ENCODE measurements at regions not wholly inside any gene's neighbourhood (a gene's known extent, or its start where the extent isn't known, plus 50 kb on each side); places are given as distances from the start of the nearest gene placed in this dataset.
A peak's percentile ranks its signal among the peaks of the same experiment; 100 is the strongest.

- DNase-seq (ENCODE audit: low read depth in 2 of 2) = no peak
Measured at GRCh38 chr21:16742131-16742641, 770.7 kb upstream of the CXADR start.

GRCh38 chr21:16742741-16743140, 770.1 kb upstream of the CXADR start:
- DNase-seq (ENCODE audit: low read depth in 2 of 2) = no peak

GRCh38 chr21:16743317-16743716, 769.5 kb upstream of the CXADR start:
- DNase-seq (ENCODE audit: low read depth in 2 of 2) = no peak

DNA sequence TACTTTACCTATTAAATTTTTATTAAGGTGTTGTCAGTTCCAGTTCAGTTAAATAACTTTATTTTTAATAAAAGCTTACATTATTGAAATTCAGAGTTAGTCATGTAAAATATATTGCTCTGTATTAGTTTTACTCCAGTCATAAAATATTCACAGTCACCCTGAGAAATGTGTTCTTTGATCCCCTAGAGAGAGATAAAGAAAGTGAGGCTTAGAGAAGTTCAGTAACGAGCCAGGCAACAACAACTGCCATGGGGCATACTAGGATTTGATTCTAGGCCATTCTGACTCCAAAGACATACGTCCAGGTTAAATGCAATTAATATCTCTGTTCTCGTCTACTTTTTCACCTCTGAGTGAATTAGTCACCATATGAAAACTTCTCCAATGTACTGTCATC, 761.9 kb upstream of the CXADR start:
- DNase-seq (ENCODE audit: low read depth in 2 of 2) = no peak

GRCh38 chr21:16751695-16752474, 761.0 kb upstream of the CXADR start:
- no peak for DNase-seq (ENCODE audit: low read depth in 2 of 2)

GRCh38 chr21:16752475-16752857, 760.4 kb upstream of the CXADR start:
- no peak for DNase-seq (ENCODE audit: low read depth in 2 of 2)

DNA sequence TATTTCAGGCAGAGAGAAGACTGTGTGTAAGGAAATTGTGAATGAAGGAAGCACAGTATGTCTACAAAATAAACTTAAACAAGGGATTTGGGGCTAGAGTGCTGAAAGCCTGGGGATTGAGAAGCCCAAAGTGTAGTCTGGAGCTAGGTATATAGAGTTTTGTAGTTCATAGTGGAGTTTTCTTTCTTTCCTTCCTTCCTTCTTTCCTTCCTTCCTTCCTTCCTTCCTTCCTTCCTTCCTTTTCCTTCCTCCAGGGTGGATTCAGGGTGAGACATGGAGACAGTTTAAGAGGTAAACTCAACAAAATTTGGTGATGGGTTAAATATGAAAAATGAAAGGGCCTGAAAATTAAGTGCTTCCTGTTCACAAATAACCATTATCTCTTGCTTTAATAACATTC, 757.8 kb upstream of the CXADR start:
- no peak for DNase-seq (ENCODE audit: low read depth in 2 of 2)

DNA sequence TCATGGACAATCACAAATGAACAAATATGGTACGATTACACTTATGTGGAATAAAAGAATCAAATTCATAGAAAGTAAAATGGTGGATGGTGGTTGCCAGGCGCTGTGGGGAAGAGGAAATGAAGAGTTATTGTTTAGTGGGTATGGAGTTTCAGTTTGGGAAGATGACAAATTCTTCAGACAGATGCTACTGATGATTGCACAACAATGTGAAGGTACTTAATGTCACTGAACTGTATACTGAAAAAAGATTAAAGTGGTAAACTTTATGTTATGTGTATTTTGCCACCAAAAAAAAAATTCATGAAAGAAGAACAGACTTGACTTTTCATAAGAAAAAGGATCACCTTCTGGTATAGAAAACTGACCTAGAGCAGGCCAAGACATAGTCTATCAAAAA, 745.6 kb upstream of the CXADR start:
- DNase-seq (ENCODE audit: low read depth in 2 of 2) = no peak

GRCh38 chr21:16768096-16768495, 744.7 kb upstream of the CXADR start:
- DNase-seq (ENCODE audit: low read depth in 2 of 2) = no peak

DNA sequence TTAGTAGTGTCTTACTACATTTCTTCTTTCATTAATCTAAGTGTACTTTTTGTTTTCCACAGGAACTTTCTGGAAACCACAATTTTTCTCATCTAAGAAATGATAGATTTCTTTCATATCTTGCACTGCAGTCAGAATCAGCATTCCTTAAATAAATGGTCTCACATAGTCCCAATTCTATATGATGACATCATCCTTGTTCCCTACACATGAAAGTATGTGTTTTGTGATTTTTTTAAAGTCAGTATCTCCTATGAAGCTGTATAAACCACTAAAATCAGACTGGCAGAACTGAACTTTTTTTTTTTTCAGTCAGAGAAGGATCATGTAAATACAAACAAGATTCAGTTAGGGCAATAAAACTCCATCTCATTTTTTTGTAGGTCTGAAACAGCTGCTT, 742.6 kb upstream of the CXADR start:
- DNase-seq (ENCODE audit: low read depth in 2 of 2) = peak in 1 of 2 experiments; percentile 3

GRCh38 chr21:16773206-16773605, 739.6 kb upstream of the CXADR start:
- peak; percentile 28 to 30 for DNase-seq (ENCODE audit: low read depth in 2 of 2)

GRCh38 chr21:16775076-16775475, 737.8 kb upstream of the CXADR start:
- no peak for DNase-seq (ENCODE audit: low read depth in 2 of 2)

GRCh38 chr21:16777041-16777720, 735.7 kb upstream of the CXADR start:
- no peak for DNase-seq (ENCODE audit: low read depth in 2 of 2)

- no peak for DNase-seq (ENCODE audit: low read depth in 2 of 2)
Measured at GRCh38 chr21:16788584-16788983, 724.3 kb upstream of the CXADR start.

DNA sequence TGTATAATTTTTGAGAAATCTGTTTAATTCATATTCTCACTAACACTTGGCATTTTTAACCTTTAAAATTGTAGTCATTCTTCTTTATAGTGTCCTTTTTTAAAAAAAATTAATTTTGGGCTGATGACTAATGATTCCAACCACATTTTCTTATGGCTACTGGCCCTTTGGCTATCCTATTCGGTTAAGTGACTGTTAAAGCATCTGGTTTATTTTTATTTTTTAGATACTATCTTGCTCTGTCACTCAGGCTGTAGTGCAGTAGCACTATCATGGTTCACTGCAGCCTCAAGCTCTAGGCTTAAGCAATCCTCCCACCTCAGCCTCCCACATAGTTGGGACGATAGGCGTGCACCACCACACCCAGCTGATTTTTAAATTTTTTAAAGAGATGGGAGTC, 723.2 kb upstream of the CXADR start:
- DNase-seq (ENCODE audit: low read depth in 2 of 2) = no peak

DNA sequence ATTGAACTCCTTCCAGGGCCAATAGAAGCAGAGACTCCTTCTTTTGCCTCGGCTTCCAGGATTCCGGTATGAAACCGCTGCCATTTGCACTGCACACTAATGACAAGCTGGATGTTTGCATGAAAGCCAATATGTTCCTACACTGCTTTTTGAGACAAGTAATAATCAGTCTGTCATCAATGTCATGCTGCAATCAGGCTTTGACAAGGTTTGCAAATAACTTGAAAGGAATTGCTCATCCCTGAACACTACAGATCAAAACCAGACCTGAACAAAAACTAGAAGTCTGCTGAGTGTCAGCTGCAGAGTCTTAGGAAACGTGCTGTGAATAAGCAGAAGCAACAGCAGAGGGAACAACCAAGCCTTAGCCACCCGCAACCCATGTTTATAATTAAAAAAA, 720.7 kb upstream of the CXADR start:
- DNase-seq (ENCODE audit: low read depth in 2 of 2) = no peak

- peak; percentile 29 to 37 for DNase-seq (ENCODE audit: low read depth in 2 of 2)
Measured at GRCh38 chr21:16794950-16795349, 717.9 kb upstream of the CXADR start.

DNA sequence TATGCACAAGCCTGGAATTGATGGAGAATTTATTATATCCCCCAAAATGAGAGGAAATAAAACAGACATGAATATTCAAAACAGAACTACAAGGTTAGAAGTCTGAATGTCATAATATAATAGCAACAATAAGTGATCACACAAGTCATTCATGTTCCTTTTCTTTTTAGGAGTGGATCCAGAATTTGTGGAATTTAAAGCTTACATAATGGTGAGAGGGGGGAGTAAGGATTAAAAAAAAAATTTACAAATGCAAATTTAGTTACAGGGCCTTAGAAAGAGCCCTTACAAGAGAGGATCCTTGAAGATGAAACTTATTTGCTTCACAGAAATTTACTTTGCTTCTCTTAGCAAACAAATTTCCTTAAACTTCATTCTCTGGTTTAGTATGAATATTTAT, 716.1 kb upstream of the CXADR start:
- DNase-seq (ENCODE audit: low read depth in 2 of 2) = no peak

DNA sequence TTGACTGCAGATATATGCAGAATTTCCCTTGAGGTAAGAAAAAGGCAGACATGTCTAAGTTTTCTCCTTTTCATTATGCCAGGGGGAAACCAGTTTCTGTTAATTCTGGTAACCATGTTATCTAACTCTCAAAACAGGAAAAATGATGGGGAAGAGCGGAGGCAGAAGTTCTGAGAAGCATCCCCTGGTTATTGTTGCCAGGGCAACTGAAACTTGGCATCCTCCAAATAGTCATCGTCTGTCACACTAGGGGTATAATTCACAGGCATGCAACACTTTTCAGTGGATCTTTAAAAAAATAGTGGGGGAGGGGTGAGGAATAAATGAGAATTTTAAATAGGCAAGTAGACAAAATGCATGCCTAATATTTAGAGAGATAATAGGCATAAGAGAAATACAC, 715.3 kb upstream of the CXADR start:
- no peak for DNase-seq (ENCODE audit: low read depth in 2 of 2)

DNA sequence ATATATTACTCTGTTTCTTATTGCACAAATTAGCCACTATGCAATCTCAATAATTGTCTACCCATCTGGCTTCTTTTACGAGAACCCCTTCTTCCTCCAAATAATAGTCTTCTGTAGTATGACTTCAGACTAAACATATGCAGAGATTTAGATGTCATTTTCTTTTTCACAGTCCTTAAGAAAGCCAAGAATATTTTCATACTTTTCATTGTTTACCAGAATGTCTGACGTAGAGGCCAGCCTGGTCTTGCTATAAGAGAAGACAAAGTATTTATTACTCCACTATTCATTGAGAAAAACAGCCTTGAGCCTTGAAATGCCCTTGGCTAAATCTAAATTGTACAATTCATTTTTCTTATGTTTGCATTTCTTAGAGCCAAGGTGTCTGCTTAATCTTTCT, 714.9 kb upstream of the CXADR start:
- no peak for DNase-seq (ENCODE audit: low read depth in 2 of 2)

DNA sequence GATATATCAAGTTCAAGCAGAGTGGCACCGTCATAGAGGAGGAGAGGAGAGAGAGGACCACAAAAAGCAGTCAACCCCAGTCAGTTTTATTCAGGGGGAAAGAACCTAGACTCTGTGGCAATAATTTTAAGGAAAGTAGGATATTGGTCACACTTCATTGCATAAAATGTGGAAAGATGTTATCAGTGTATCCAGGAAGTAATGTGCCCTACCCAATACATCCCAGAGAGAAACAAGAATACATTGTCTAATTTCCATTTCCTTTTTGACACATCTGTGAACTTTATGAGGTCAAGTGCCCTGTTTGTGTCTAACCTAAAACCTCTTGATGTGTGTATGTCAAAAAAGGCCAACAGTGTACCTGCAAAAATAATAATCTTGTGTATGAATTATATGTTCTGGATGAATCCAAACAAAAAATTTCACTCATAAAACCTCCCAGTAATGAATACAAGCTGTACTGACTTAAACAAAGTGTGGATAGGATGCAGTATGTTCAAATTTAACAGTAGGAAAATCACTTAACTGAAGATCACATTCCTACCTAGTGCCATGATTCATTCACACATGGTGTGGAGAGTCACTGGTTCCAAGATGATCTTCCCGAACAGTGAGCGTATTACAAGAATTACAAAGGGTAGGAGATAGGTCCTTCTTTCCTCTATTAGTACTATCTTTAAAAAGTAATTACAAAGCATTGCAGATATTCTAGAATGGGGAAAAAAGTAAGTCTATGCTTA, 712.1 kb upstream of the CXADR start:
- no peak for DNase-seq (ENCODE audit: low read depth in 2 of 2)

DNA sequence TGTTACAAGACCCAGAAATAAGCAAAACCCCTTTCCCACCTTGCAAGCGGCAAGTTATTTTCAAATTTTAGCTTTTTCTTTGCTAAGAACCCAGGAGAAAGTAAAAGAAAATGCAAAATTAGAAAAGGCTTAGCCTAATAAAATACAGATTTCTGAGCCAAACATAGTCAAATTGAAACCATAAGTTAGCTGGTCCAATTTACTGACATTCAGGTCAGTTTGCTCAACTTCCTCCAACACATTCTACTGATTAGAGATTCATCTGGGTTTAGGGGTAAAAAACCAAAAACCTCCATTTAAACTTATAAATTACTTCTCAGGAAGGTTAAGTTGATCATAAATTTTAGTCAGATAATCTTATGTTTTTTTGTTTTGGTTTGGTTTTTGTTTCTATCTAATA, 701.8 kb upstream of the CXADR start:
- no peak for DNase-seq (ENCODE audit: low read depth in 2 of 2)

DNA sequence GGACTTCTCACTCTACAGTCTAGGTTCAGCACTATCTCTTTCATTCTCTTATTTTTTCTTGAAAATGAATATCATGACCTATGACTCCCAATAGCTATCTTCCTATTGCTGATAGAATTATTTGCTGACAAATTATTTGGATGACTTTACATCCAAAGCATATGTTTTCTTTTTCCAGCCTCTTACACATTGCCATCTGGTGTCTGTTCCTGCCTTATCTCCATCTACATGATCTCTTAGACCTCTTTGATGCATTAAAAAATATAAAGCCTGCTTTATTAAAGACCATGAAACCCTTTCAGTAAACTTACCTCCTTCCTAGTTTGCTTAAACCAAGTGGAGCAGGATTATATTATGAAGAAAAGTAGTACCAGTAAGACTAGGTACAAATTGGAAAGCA, 700.9 kb upstream of the CXADR start:
- no peak for DNase-seq (ENCODE audit: low read depth in 2 of 2)

Data from fibroblast of skin of left quadriceps (primary cell).